NCI-H187 (cell line): ENCODE measurements at regions not wholly inside any gene's neighbourhood (a gene's known extent, or its start where the extent isn't known, plus 50 kb on each side); places are given as distances from the start of the nearest gene placed in this dataset.
"Not testable (repeated sequence)": the region's sequence is repeated elsewhere in the genome, so short reads cannot be mapped to it uniquely, and the experiment has no call there.

ENCODE experiments used
- DNase-seq, 2 experiments: peaks; one replicate each; lab custom pipeline; 2025; lab: John Stamatoyannopoulos, UW

DNA sequence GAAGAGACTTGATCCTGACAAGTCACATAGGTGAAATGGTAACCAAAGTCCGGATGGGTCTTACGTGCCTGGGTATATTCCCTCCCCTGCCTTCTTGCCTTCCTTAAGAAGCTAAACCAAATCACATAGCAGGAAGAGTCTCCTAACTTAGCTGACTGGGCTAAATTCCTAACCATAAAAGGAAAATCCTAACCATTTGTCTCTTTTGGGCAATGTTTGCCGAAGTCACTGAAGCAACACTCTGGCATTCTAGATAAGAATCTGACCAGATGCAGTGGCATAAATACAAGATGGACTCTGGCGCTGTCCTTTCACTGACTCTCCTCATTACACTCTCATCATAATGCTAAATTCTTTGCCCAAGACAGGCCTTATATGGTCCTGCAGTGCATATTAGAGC lies 625.5 kb upstream of the RORB start:
- DNase-seq: no peak

DNA sequence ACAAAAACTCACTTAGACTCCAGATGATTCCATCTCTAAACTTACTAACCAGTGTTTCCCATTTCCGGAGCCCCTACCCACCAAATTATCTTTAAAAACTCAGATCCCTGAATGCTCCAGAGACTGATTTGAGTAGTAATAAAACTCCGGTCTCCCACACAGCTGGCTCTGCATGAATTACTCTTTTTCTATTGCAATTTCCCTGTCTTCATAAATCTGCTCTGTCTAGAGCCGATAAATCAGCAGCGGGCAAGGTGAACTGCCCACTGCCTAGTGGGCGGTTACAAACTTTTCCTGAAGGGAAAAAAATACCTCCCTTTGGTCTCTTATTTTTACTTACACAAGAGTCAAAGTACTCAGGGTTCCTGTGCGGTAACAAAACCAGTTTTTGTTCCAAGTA lies 624.4 kb upstream of the RORB start:
- DNase-seq: no peak

DNA sequence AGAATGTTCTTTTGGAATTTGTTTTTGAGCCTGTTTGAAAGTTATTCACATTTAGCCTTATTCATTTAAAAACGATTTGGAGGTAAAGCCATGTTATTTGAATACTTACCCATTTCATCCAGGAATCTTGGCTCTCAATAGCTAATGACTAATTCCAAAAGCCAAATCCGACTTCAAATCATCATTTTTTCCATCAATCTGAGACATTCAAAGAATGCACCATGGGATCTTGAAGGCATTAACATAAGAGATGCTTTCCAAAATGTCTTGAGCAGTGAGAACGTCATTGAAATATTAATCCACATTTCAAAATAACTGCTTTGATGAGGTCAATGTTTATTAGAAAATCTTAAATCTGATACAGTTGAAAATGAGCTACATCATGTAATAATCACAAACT lies 617.0 kb upstream of the RORB start:
- DNase-seq: no peak

DNA sequence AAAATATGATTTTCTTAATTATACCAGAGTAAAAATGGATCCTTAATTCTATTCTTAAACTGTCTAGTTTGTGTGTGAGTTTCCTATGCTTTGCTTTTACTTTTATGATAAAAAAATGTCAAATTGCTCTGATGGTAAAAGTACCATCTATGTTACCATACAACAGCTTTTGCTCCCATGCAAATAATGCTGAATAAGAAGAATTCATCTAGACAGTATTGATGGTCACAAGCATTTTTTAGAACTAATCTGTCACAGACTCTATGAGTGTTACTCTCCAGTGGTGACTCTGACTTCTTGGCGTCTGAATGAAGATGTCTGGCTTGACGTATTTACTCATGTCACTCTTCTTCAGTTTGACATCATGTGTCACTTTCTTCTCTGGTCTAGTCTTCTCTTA lies 608.1 kb upstream of the RORB start:
- no peak for DNase-seq

DNA sequence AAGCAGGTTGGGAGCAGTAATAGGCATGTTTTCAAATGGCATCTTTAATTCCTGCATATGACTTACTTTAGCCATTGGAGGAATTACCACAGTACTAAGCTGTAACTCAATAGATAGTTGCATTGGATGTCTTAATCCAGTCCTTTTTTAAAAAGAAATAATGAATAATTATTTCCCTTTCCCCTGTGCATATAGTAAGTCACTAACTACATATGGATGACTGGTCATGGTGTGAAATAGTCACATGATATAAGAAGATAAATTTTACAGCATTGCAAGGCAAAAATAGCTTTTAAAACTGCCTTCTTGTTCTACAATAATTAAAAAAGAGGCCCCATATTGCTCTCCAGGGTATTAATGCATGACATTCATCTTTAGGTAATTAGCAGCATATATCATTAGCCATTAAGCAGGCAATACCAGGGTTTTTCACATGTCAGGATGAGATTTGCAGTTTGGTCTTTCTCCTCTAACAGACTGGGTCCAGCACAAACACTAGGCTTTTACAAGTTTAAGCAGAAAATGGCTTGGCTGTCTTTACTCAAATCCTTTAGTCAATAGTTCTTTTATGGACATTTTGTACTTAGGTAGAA lies 606.4 kb upstream of the RORB start:
- no peak for DNase-seq

DNA sequence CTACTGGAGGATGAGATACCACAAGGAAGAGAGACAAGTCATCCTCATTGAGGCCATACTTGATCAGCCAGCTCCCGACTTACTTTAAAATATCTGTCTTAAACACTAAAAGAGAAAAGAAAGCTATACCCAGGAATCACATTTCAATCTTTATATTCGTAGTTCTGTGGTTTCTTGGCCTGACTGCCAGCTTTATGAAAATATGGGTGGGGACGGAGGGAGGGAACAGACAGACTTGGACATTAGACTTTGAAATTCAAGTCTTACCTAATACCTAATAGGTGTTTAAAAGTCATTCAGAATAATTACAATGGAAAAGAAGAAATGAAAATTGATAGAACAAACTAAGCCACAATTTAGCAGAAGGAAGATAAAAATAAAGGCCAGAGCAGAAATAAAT lies 604.8 kb upstream of the RORB start:
- no peak for DNase-seq

DNA sequence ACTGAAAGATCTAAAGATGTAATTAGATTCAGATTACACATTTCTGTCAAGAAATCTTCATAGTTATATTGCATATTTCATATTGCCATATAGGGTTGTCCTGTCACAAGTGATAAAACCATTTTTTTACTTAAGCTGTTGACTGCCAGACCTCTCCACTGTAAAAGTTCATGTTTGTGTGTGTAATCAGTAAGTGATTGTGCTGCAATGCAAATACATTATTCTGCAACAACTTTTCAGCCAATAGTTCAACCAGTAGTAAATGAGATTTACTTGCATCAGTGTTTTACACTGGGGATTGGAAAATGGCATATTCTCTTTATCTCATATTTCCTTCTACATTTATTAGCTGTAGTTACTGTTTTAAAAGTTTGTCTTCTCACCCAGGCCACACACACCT lies 603.9 kb upstream of the RORB start:
- no peak for DNase-seq

DNA sequence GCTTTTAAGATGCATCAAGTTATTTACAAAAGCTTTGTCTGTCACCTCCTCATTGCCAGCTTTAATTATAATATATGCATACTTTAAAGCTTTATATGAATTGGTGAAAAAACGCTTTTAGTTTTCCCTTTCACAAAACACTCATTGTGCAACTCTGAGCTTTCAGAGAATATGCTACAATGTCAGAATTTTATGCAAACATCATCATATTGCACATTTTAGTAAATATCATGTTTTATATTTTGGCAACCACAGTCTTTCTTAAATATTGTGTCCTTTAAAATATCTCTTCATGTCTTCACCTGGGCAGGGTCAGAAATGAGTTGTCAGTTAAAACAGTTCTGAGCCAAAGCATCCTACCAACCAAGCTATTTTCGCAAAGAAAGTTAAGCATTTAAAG lies 601.1 kb upstream of the RORB start:
- no peak for DNase-seq

DNA sequence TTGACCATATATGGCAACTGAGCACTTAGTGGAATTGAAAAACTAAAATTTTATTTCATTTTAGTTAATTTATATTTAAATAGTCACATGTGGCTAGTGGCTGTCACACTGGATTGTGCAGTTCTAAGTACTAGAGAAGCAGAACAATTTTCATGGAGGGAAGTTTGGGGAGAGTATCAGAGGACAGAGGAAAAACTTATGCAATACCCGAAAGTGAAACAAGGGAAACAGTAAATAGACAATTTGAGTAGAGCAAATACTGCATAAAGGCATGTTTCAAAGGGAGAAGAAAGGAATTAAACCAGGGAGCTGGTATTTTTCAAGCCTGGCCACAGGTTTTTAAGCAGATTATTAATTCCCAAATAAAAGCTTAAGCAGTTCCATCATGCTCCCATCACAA lies 590.5 kb upstream of the RORB start:
- no peak for DNase-seq

DNA sequence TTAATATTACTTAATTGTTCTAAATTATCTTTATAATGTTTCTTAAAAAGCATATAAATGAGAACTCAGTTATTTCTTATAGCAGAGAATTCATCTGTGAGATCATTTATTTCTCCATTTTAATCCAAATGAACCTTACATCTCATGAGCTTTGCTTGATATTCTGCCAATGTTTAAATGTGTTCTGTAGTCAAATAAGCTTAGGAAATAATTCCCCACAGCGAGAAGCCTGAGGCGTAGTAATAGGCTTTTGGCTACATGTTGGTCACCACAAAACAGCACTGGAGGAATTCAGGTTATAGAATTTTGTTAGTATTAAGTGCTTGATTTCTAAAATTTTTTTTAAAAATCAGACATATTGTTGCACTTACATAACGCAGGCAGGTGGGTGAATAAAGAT lies 585.3 kb upstream of the RORB start:
- no peak for DNase-seq

DNA sequence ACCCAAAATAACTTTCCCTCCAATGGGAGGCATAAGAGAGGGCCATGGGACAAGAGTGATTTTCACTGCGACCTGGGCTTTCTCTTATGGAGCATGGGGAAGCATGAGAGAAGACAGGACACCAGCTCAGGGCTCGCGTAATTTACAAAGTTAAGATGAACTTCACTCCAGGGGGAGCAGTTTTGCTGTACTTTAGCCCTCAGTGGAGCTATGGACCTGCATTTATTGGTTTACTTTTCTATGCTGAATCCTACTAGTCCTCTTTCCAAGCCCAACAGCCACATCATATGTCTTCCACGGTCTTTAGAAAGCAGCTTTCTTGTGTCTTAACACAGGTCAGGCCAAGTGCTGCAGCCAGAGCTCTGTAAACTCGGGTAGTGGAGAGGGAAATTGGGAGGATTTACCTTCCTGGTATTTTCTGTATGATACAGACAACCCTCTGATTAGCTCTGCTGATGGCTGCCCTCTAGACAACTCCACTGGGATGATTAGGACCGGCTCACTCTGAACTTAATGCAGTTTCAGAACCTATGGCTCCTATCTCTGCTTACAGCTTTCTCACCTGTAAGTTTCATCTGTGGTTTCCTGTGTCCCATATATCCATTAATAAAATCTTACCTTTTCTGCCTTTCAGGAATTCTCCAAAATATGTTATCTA lies 581.0 kb upstream of the RORB start:
- DNase-seq: no peak

DNA sequence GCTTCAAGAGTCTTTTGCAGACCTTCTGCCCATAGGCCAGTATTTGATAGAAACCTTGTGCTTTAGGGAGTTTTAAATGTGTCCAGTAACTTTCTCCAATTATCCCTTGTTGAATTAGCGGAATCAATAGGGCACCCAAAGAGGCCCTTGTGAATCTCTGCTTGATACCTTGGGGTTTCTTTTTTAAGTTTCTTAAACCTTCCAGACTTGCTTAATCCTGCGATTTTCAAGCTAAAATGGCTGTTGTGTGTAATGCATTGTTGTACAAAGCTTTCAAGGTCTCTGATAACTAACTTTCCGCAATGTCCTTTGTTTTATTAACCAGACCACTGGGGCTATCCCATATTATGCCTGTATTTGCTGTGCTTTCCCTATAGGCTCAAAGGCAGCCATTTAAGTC lies 577.4 kb upstream of the RORB start:
- DNase-seq: no peak

DNA sequence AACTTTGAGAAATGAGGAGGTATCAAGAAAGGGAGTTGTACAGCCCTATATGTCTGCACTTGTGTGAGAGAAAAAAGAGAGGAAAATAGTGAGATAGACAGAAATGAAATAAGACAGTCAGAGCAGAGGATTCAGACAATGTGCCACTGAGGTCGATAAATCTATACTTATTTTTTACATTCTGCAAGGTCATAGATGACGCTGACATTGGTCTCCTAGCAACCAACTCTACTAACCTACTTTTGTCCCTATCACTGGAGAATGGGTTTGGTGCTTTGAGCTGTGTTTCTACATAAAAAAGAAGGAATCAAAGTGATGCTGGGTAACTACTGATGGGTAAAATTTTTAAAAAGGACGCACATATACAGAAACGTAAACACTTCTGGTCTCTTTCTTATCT lies 573.3 kb upstream of the RORB start:
- no peak for DNase-seq

DNA sequence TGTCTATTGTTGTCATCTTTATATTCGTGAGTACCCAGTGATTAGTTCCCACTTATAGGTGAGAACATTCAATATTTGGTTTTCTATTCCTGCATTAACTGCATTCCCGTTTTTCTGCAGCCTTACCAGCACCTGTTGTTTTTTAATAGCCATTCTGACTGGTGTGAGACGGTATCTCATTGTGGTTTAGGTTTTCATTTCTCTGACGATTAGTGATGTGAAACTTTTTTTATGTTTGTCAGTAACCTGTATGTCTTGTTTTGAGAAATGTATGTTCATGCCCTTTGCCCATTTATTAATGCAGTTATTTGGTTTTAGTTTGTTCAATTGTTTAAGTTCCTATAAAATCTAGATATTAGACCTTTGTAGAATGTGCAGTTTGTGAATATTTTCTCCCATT lies 546.0 kb upstream of the RORB start:
- DNase-seq: no peak

DNA sequence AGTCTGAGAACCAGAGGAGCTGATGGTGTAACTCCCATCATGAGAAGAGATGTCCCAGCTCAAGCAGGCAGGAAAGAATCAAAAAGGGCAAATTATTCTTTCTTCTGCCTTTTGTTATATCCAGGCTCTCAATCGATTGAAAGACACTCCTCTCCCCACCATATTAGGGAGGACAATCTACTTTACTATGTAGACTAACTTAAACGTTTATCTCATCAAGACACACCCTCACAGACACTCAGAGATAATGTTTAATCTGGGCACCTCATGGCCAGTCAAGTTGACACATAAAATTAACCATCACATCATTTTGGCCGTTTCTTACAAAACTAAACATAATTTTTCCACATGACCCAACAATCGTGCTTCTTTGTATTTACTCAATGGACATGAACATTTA lies 534.3 kb upstream of the RORB start:
- DNase-seq: no peak

DNA sequence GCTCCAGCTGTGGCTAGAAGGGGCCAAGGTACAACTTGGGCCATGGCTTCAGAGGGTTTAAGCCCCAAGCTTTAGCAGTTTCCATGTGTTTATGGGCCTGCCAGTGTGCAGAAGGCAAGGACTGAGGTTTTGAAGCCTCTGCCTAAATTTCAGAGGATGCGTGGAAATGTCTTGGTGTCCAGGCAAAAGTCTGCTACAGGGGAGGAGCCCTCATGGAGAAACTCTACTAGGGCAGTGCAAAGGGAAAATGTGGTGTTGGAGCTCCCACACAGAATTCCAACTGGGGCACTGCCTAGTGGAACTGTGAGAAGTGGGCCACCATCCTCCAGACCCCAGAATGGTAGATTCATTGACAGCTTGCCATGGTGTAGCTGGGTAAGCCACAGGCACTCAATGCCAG lies 527.2 kb upstream of the RORB start:
- no peak for DNase-seq

DNA sequence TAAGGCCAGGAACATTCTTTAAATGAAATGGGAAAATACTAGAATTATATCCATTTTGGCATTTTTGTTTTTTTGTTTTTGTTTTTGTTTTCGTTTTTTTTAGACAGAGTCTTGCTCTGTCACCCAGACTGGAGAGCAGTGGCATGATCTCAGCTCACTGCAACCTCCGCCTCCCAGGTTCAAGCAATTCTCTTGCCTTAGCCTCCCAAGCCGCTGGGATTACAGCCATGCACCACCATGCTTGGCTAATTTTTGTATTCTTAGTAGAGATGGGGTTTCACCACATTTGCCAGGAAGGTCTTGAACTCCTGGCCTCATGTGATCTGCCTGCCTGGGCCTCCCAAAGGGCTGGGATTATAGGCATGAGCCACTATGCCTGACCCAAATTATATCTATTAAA lies 520.7 kb upstream of the RORB start:
- DNase-seq: not testable (repeated sequence)

DNA sequence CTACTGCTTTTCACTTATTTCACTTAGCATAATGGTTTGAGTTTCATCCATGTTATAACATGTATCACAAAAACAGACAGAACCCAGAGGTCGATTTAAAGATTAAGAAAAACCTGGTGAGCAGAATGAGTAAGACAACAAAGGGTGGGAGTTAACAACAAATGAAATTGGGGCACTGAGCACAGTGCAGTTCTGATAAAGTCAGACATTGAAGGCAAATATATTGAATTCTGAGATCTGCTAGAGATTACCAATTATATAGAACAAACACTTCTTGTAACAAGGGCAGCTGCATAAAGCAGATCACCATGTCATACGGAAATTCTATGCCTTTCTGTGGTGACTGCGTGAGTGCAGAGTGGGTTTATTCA lies 517.3 kb upstream of the RORB start:
- no peak for DNase-seq

DNA sequence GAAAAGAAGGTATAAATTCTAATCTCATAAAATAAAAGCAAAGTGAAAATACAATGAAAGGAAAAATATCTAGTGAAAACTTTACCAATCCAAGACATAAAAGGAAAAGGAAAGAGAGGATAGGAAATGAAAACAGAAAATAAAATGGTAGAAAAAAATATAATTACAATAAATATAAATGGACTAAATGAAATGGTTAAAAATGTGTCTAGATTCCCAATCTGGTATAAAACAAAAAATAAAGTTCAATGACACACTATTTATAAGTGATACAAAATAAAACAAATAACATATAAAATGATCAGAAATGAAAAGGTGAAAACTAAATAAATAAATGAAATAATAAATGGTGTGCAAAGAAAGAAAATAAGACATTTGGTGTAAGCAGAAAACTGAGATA lies 516.4 kb upstream of the RORB start:
- DNase-seq: no peak

DNA sequence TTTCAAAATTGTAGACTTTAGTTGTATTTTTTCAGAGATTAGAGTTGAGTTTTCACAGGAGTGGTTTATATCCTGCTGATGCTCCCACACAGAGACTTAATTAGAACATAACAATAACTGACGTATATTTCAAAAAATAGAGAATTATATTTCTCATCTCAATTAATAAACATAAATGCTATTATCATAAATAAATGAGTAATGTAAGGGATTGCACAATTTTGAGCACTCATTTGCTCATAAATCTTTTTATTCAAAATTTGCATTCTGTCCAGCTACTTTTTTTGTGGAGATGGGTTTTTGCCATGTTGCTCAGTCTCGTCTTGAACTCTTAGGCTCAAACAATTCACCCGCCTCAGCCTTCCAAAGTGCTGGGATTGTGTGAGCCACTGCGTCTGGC lies 515.7 kb upstream of the RORB start:
- no peak for DNase-seq

DNA sequence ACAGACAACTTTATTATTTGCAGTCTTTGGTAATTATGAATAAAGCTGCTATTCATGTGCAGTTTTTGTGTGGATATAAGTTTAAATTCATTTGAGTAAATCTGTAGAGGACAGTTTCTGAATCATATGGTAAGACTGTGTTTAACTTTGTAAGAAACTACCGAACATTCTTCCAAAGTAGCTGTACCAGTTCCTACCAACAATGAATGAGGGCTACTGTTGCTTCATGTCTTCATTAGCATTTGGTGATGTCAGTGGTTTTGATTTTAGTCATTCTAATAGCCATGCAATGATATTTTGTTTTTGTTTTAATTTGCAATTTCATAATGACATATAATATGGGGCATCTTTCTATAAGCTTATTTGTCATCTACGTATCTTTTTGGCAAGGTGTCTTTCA lies 501.3 kb upstream of the RORB start:
- no peak for DNase-seq

DNA sequence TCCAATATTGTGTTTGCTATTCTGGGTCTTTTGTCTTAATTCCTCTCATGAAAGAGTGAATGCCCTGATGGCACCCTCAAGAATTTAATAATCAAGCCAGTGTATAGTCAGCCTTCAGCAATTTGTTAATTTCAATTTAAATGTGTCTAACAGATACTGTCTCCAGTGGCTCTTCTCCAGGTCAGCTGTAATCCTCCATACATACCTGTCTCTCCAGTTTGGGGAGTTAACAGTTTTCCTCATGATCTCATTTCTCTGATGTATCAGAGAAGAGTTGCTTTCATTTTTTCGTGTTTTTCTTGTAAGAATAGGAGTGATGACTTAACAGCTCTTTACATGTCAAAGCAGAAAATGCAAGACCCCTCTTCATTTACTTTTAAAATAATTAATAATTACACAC lies 500.3 kb upstream of the RORB start:
- DNase-seq: no peak

DNA sequence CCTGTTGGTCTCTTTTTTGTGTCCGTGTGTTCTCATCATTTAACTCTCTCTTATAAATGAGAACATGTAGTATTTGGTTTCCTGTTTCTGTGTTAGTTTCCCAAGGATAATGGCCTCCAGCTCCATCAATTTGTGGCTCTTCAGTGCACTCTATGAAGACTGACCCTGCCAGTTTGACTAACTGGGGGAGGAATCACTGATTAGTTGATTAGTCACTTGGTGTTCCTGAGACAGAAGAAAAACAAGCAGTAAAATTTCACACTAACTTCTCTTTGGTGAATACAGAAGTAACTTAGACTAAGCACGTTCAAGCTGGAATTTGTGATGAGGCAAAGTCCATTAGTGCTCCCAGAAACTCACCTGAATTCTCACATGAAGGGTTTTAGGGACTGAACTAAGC lies 495.8 kb upstream of the RORB start:
- no peak for DNase-seq

DNA sequence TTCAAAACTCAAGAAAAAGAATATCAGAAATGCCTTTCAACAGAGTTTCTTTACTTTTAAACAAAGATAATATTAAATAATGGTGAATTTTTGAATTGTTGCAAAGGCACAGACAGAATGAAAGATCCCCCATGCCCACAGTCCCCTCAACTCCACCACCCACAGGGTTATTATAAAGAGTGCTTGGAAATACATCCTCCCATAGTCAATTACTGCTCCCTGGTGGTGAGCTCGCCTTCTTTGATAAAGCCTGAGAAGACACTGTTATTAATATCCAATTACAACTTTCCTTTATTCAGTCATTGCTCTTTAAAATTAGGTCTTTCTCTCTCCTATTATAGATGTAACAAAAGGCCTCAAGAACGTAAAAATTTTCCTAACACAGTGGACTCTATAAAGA lies 490.2 kb upstream of the RORB start:
- no peak for DNase-seq

DNA sequence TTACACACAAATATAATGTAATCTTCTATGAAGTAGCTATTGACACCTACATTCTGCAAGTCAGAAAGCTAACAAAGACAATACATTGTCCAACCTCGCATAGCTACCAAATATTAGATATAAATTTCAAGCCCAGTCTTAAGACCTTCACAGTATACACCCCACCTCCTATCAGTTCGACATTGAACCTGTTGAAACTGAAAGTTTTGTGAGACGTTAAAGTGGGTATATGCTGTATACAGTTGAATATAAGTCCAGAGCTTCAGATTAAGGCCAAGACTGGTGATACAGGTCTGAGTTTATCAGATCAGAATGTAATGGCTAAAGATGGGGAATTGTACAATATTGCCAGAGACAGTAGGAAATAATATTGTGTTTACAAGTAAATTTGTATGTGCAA lies 489.3 kb upstream of the RORB start:
- DNase-seq: no peak
